ENCODE measurements at regions not wholly inside any gene's neighbourhood (a gene's known extent, or its start where the extent isn't known, plus 50 kb on each side); places are given as distances from the start of the nearest gene placed in this dataset.

DNA sequence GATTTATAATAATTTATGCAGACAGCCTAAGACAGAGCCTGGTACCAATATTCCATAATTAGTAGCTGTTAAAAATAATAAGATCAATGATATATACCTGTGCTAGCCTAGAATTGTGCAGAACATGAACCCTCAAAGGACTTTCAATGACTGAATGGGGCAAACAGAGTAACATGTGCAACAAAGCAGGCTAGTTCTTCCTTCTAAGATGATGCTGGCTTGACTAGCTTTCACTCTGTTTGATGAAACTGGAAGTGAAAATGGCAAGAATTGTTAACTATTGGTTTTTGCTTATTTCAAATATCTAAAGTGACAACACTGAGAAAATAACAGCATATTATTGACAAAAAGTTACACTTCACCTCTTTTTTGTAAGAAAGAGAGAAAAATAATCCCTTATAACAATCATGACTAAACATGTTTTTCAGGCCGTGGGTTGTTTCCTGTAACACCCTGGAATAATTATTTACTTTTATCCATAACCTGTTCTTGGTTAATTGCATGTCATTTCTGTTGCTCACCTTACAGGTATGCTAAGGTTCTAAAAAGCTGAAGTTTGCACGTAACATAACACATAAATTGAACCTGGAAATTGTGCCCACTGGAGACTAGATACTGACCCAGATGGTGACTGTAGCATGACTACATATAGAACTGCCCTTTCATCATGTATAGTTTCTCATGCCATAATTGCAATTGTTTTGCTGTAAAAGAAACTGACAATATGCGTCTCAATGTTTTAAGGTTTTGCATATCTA, 108.7 kb downstream of the C18orf54 start:
- TF ChIP-seq, protein P1, sequence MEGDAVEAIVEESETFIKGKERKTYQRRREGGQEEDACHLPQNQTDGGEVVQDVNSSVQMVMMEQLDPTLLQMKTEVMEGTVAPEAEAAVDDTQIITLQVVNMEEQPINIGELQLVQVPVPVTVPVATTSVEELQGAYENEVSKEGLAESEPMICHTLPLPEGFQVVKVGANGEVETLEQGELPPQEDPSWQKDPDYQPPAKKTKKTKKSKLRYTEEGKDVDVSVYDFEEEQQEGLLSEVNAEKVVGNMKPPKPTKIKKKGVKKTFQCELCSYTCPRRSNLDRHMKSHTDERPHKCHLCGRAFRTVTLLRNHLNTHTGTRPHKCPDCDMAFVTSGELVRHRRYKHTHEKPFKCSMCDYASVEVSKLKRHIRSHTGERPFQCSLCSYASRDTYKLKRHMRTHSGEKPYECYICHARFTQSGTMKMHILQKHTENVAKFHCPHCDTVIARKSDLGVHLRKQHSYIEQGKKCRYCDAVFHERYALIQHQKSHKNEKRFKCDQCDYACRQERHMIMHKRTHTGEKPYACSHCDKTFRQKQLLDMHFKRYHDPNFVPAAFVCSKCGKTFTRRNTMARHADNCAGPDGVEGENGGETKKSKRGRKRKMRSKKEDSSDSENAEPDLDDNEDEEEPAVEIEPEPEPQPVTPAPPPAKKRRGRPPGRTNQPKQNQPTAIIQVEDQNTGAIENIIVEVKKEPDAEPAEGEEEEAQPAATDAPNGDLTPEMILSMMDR (IDR thresholded peaks at IDR 0.05) = no peak

DNA sequence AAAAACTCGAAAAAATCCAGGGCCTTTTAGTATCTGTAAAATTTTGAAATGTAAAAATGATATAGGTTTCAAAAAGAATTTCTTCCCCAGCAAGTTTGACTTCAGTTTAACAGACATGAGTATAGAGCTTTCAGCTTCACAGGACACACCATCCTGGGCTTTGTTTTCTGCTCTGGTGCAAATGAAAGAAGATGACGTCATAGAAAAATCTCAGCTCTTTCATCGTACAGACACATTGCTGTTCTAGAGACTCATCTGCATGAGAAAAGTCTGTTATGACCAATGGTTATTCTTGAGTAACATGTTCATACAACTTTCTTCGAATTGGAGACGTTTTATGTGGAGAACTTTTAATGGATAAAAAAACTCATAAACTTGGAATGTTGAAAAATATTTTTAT, 111.7 kb upstream of the DYNAP start:
- TF ChIP-seq, protein P1 (IDR thresholded peaks at IDR 0.05) = no peak

DNA sequence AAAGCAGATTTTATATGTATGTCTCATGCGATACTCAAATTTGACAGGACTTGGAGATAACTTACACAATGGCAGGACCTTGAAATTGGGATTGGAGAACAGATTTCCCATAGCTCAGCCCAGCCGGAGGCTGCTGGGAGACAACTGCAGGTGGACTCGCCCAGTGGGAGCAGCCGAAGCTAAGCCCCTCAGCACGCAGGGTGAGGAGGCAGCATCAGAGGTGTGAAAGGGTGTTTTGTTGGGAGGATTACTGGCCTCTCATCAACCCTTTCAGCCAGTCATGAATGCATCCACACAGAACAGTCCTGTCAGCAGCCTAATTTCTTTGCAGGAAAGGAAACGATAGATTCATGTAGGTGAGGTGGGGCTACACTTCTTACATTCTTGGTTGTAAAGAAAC, 110.4 kb upstream of the DYNAP start:
- TF ChIP-seq, protein P1 (IDR thresholded peaks at IDR 0.05) = no peak

DNA sequence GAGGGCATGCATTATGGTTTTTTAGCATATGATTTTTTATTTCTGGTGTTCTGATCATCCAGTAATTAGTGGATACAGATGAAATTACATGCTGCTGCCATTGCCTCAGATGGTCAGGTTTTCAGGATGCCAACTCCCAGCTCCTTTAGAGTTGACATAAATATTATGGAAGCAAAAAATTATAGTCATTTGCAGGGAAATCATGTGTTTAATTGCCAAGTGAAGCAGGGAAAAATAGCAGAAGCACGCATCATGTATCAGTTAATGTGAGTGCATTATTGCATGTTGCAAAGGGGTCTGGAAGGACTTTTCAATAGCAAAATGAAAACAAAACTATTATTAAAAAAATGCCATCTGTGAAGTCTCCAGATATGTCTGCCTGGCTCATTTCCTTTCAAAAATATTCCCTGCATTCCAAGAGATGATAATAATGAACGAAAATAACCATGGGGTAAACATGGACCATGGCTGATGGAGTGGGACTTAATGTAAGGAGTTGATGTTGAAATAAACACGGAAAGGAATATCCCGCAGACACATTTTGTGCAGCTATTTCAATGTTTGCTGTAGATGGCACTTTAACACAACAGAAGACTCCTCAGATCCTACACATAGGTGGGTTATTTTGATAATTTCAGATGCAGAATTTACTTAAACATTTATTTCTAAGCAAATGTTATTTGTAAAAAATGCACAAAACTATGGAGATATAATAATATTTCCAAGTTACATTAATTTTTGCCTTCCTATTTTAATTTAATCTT, 87.7 kb upstream of the DYNAP start:
- TF ChIP-seq, protein P1 (IDR thresholded peaks at IDR 0.05) = no peak

DNA sequence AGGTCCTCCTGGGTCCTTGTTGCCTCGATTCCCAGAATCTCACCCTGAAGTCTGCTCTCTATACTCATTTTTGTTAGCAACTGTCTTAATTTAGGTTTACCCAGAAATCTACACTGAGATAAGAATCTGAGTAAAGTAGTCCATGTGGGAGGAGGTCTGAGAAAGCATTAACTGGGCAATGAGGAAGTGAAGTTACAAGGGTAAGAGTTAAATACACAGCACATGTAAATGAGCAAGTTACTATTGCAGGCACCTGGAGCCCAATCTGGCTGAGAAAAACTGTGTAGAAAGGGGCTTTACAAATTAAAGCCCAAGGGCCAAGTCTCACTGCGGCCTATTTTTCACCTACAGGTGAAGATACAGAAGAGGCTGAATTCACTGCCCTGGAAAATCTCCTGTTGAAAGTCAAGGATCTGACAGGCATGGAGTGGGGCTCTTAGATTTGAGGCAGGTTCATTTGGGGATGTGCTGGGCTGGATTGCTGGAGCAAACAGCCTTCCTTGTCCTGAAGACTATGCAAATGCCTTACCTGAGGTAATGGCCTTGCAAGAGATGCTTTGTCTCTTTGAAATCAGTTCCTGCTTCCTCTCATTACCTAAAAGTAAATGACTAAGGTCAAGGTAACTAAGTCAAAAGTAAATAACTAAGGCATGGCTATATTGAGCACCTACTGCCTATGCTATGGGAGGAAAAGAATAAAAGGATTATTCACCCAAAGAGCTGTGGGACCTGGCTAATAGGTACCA, 84.4 kb upstream of the DYNAP start:
- TF ChIP-seq, protein P1 (IDR thresholded peaks at IDR 0.05) = no peak

DNA sequence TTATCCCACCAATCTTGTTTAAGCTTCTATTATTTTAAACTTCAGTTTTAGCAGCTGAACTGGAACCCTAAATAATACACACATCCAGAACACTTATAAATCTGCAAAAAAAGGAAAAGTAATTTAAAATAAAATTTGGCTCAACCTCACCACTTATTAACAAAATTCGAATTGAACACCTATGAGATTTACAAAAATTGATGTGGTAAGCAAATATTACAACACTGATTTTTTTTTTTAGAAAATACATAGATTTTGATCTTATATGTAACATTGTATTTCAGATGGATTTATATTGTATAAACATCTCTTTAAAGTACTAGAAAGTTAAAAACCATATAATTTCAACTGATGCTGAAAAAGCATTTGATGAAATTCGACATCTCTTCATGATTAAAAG, 81.3 kb upstream of the DYNAP start:
- TF ChIP-seq, protein P1 (IDR thresholded peaks at IDR 0.05) = no peak

DNA sequence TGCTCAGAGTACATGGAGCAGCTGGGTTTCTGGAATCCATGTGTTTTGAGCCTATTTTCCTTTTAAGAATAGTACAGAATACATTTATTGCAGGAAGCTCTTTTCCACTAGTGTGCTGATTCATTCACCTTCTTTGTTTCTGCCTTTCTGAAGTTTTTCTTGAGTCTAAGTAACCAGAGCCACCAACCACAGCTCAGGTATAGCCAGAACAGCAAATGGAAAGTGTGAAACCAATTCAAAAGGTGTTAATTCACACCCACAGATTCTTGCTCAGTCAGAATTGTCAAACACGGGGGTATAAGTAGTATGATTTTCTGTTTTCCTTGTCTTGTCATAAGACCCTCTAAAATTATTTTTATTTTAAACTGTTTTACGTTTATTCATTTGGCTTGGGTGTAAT, 75.9 kb upstream of the DYNAP start:
- TF ChIP-seq, protein P1 (IDR thresholded peaks at IDR 0.05) = no peak

Measured in LNCAP (cell line).